ENCODE measurements at regions not wholly inside any gene's neighbourhood (a gene's known extent, or its start where the extent isn't known, plus 50 kb on each side); places are given as distances from the start of the nearest gene placed in this dataset.

DNA sequence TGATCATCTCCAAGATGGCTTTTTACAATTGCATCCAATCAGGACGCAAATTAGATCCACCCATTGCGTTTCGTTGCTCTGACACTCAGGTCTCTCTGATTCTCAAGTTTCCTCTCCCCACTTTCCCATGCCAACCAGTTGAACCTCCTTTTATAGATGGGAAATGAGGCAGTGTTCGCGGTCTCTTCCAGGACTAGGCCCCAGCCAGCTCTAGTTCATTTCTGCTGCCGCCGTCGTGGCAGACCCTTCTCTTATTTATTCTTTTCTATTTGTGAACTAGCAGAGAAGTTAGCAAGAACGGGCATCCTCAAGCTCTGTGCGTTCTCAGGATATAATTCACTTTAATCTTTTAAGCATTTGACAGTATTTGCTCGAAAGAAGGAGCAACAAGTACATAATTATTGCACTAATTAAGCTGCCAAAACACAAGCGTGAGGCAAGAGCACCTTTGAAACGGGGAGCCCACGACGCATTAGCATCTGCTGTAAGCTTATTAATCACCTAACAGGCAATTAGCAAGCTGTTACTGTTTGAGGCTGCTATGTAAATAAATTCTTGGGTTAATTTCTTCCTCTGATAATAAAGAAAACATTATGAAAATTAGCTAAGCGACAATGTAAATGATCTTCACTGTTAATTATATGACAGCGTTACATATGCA is 246.4 kb upstream of the TLE3 start:
- FAIRE-seq (no peak), DNase-seq (peak in 1 of 5 donors; percentile 6)
- Histone ChIP-seq H3K4me3 (ENCODE audit: low read length in 3 of 3) (no peak overlapping the region), H3K4me1 (ENCODE audit: control insufficient read depth in 2 of 3, insufficient read depth in 2 of 3, low read depth in 1 of 3, low read length in 3 of 3) (peaks cover 0 to 2% (median 0%) of the 10 kb centered on the region in 3 donors), H3K27ac (ENCODE audit: low read depth in 2 of 2, low read length in 2 of 2) (no peak overlapping the region), H3K9me3 (ENCODE audit: control insufficient read depth in 2 of 3, insufficient read depth in 1 of 3, low read length in 3 of 3) (no peaks in the 10 kb centered on the region), H3K9ac (ENCODE audit: low read length in 3 of 3) (no peak overlapping the region), H3K36me3 (ENCODE audit: control insufficient read depth in 2 of 3, insufficient read depth in 3 of 3, low read length in 3 of 3) (no peaks in the 10 kb centered on the region), H3K27me3 (ENCODE audit: control insufficient read depth, insufficient read depth, low read length) (no peaks in the 10 kb centered on the region)
- intact Hi-C loops (cut with DNase I): no loop called here
- TF ChIP-seq, protein P1, sequence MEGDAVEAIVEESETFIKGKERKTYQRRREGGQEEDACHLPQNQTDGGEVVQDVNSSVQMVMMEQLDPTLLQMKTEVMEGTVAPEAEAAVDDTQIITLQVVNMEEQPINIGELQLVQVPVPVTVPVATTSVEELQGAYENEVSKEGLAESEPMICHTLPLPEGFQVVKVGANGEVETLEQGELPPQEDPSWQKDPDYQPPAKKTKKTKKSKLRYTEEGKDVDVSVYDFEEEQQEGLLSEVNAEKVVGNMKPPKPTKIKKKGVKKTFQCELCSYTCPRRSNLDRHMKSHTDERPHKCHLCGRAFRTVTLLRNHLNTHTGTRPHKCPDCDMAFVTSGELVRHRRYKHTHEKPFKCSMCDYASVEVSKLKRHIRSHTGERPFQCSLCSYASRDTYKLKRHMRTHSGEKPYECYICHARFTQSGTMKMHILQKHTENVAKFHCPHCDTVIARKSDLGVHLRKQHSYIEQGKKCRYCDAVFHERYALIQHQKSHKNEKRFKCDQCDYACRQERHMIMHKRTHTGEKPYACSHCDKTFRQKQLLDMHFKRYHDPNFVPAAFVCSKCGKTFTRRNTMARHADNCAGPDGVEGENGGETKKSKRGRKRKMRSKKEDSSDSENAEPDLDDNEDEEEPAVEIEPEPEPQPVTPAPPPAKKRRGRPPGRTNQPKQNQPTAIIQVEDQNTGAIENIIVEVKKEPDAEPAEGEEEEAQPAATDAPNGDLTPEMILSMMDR (IDR thresholded peaks at IDR 0.05; ENCODE audit: borderline replicate concordance, extremely low read depth, insufficient read depth): no peak

DNA sequence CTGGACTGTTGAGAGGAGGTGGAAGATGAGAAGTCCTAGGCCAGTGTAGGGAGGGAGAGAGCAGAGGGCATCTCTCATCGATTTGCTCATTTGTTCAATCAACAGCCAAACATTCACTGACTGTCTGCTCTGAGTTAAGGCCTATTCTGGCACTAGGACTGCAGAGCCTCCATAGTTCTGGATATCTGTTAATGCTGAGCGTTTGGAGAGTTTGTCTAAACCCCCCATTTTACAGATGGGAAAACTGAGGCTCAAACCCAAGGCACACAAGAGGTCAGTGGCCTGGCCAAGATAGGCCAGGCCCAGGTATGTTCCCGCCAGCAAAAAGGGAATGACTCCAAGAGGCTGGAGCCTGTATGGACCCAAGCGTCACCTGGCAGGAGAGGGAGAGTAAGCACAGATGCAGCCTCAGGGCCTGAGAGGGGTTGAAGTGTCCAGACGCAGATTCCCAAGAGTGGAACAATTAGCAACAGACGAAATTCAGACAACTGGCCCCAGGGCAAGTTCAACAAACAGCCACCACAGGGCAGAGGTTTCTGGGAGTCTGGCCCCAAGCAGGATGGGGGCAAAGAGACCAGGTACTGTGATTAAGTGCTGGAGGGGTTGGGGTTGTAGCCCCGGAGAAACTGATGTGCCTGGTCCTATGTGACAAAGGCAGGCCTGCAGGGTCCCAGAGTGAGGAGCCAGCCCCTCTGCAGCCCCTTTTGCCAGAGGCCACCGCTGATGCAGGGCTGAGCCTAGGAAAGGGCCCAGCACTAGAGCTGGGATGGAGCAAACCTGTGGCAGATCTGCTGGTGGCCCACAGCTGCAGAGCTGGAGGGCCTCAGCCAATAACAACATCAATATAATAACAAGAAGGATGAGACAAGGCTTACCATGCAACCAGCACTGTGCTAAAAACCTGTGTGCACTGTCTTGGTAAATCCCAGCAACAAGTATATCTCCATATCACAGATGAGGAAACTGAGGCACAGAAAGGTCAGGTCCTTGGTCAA is 245.1 kb upstream of the TLE3 start:
- H3K4me3 ChIP-seq (ENCODE audit: low read length in 3 of 3): no peak overlapping the region
- FAIRE-seq: no peak
- H3K9ac ChIP-seq (ENCODE audit: low read length in 3 of 3): no peak overlapping the region
- no peaks in the 10 kb centered on the region for H3K9me3 ChIP-seq (ENCODE audit: control insufficient read depth in 2 of 3, insufficient read depth in 1 of 3, low read length in 3 of 3)
- peak in 1 of 5 donors; percentile 22 for DNase-seq
- no peak overlapping the region for H3K27ac ChIP-seq (ENCODE audit: low read depth in 2 of 2, low read length in 2 of 2)
- intact Hi-C loops (cut with DNase I): no loop called here
- H3K27me3 ChIP-seq (ENCODE audit: control insufficient read depth, insufficient read depth, low read length): no peaks in the 10 kb centered on the region
- peaks cover 0 to 2% (median 0%) of the 10 kb centered on the region in 3 donors for H3K4me1 ChIP-seq (ENCODE audit: control insufficient read depth in 2 of 3, insufficient read depth in 2 of 3, low read depth in 1 of 3, low read length in 3 of 3)
- TF ChIP-seq, protein P1 (IDR thresholded peaks at IDR 0.05; ENCODE audit: borderline replicate concordance, extremely low read depth, insufficient read depth): no peak
- H3K36me3 ChIP-seq (ENCODE audit: control insufficient read depth in 2 of 3, insufficient read depth in 3 of 3, low read length in 3 of 3): no peaks in the 10 kb centered on the region

DNA sequence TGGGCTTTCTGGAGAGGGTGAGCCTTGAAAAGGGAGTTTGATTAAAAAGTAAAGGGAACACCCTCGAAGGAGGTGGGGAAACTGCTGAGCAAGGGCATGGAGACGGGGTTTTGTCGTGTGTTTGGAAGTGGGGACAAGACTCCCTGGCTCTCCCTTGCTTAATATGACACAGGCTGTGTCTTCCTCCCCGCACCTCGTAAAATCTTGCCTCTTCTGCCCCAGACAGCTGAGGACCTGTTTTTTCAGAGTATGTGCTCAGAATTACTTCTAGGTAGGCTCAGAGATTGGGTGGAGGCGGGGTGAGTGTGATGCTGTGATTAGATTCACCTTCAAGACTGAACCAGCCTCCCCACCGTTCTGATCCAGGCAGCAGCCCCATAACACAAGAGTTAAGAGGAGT is 244.4 kb upstream of the TLE3 start:
- no peak overlapping the region for H3K9ac ChIP-seq (ENCODE audit: low read length in 3 of 3)
- FAIRE-seq: no peak

More for the DNA sequence above, 244.4 kb upstream of the TLE3 start:
- DNase-seq: peak in 1 of 5 donors; percentile 21
- TF ChIP-seq, protein P1 (IDR thresholded peaks at IDR 0.05; ENCODE audit: borderline replicate concordance, extremely low read depth, insufficient read depth): no peak
- Histone ChIP-seq H3K27me3 (ENCODE audit: control insufficient read depth, insufficient read depth, low read length) (no peaks in the 10 kb centered on the region), H3K4me1 (ENCODE audit: control insufficient read depth in 2 of 3, insufficient read depth in 2 of 3, low read depth in 1 of 3, low read length in 3 of 3) (peaks cover 0 to 2% (median 0%) of the 10 kb centered on the region in 3 donors), H3K27ac (ENCODE audit: low read depth in 2 of 2, low read length in 2 of 2) (no peak overlapping the region), H3K36me3 (ENCODE audit: control insufficient read depth in 2 of 3, insufficient read depth in 3 of 3, low read length in 3 of 3) (no peaks in the 10 kb centered on the region), H3K9me3 (ENCODE audit: control insufficient read depth in 2 of 3, insufficient read depth in 1 of 3, low read length in 3 of 3) (no peaks in the 10 kb centered on the region), H3K4me3 (ENCODE audit: low read length in 3 of 3) (no peak overlapping the region)
- intact Hi-C loops (cut with DNase I): no loop called here
